Natural killer cell (primary cell): ENCODE measurements at regions not wholly inside any gene's neighbourhood (a gene's known extent, or its start where the extent isn't known, plus 50 kb on each side); places are given as distances from the start of the nearest gene placed in this dataset.

Experiments used
- ATAC-seq, 3 donors: fragments of 150-1000 bp in 2 of 3; fragments of 200-7000 bp in 1 of 3; cut with Tn5 transposase; 1 replicate in 1 of 3; 2 replicates in 2 of 3; pipeline ENCODE4 v1.10.0; 2021; ENCODE audit warnings: mild to moderate bottlenecking in 2 of 3, moderate library complexity in 2 of 3
- DNase-seq, 2 donors: peaks; one replicate each; pipeline versions ENCODE4 v3.0.0 to v3.0.0-alpha.2; 2013 to 2021; ENCODE audit warnings: mixed read lengths in 1 of 2
- H3K27ac ChIP-seq: one replicate; pipeline ENCODE4 v1.5.1; 2013; ENCODE audit warnings: mild to moderate bottlenecking, low read length
- H3K27me3 ChIP-seq: one replicate; pipeline ENCODE4 v1.6.1; 2013; ENCODE audit warnings: low read length; ENCODE audit not compliant: control insufficient read depth, insufficient read depth
- H3K36me3 ChIP-seq: one replicate; pipeline ENCODE4 v1.6.1; 2013; ENCODE audit warnings: low read length; ENCODE audit not compliant: control insufficient read depth, insufficient read depth
- H3K4me1 ChIP-seq: one replicate; pipeline ENCODE4 v1.6.1; 2013; ENCODE audit warnings: low read length; ENCODE audit not compliant: control insufficient read depth, insufficient read depth
- H3K4me3 ChIP-seq: one replicate; pipeline ENCODE4 v1.5.1; 2013; ENCODE audit warnings: low read length
- H3K9me3 ChIP-seq: one replicate; pipeline ENCODE4 v1.6.1; 2013; ENCODE audit warnings: low read length; ENCODE audit not compliant: control insufficient read depth, insufficient read depth
- H3K27ac Mint-ChIP-seq, 2 donors: one replicate each; pipeline ENCODE4 v1.8.0; 2022; ENCODE audit warnings: mild to moderate bottlenecking in 2 of 2, mixed read lengths in 2 of 2, moderate library complexity in 1 of 2
- H3K27me3 Mint-ChIP-seq, 2 donors: one replicate each; pipeline ENCODE4 v1.8.0; 2022; ENCODE audit warnings: low read depth in 2 of 2, mixed read lengths in 2 of 2
- H3K36me3 Mint-ChIP-seq: one replicate; pipeline ENCODE4 v1.8.0; 2022; ENCODE audit warnings: mixed read lengths
- H3K4me1 Mint-ChIP-seq, 2 donors: one replicate each; pipeline ENCODE4 v1.8.0; 2022; ENCODE audit warnings: mixed read lengths in 2 of 2
- H3K4me3 Mint-ChIP-seq: one replicate; pipeline ENCODE4 v1.8.0; 2022; ENCODE audit warnings: mild to moderate bottlenecking, moderate library complexity, mixed read lengths
- H3K9me3 Mint-ChIP-seq, 2 donors: one replicate each; pipeline ENCODE4 v1.8.0; 2022; ENCODE audit warnings: mixed read lengths in 2 of 2
- WGBS: methylation state at CpG from one replicate; pipeline ENCODE4 v1.1.7; 2013; ENCODE audit warnings: missing lambda C conversion rate; ENCODE audit not compliant: insufficient coverage; 5-methylcytosine and 5-hydroxymethylcytosine counted together
- intact Hi-C: fragments of 100-400 bp; cut with micrococcal nuclease; formaldehyde crosslinking; loops from one replicate; pipeline ENCODE4 v1.14.2; 2022
- TF ChIP-seq, protein P1 (sequence below): fragments of 200-600 bp; IDR thresholded peaks from one replicate; pipeline ENCODE4 v1.8.0; 2022; ENCODE audit warnings: antibody characterized with exemption

DNA sequence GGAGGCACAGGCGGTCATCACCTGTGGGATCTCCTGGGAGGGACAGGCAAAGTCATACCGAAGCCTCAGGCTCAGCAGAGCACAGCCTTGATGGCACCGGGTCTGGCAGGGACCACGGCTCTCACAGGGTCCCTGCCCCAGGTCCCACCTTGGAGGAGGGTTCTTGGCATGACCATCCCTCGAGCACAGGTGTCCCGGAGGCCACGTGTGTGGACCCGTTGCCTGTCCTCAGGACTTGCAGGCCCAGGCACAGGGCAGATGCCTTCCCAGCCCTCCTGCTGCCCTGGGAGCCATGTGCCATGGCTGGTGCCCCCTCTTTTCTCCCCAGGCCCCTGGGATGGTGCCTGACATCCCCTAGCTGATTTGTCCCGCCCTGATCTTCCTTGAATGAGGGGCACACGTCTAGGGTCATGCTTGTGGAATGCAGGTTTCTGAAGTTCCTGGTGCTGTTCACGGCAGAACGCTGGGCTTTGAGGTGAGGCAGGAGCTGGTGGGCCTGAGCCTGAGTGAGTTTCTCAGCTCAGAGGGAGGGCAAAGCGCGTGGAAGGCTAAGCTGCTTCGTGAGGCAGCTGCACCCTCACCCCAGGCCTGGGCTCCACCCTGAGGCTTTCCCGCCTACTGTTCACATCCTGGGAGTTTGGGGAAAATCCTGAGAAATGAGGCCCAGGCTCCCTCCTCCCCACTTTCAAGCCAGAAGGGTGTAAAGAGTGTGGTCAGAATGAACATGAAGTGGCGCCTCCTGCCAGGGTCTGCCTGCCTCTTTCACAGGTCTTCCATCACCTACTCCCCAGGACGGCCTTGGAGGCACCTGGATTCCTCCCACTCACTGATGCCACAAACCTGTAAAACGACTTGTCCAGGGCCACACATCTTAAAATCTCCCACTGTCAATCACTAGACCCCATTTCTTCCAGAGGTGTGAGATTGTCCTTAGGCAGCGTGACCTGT lies 325.8 kb upstream of the B3GAT1 start:
- TF ChIP-seq, protein P1, sequence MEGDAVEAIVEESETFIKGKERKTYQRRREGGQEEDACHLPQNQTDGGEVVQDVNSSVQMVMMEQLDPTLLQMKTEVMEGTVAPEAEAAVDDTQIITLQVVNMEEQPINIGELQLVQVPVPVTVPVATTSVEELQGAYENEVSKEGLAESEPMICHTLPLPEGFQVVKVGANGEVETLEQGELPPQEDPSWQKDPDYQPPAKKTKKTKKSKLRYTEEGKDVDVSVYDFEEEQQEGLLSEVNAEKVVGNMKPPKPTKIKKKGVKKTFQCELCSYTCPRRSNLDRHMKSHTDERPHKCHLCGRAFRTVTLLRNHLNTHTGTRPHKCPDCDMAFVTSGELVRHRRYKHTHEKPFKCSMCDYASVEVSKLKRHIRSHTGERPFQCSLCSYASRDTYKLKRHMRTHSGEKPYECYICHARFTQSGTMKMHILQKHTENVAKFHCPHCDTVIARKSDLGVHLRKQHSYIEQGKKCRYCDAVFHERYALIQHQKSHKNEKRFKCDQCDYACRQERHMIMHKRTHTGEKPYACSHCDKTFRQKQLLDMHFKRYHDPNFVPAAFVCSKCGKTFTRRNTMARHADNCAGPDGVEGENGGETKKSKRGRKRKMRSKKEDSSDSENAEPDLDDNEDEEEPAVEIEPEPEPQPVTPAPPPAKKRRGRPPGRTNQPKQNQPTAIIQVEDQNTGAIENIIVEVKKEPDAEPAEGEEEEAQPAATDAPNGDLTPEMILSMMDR = no peak
- H3K4me3 ChIP-seq = no peak overlapping the region
- 80% methylated on average over 20 of the region's 20 CpGs for WGBS
- H3K27me3 Mint-ChIP-seq = peaks cover 8 to 9% of the 10 kb centered on the region in 2 donors
- DNase-seq (no peak), ATAC-seq (no peak)
- no peaks in the 10 kb centered on the region for H3K36me3 ChIP-seq
- H3K27ac ChIP-seq = no peak overlapping the region
- no peaks in the 10 kb centered on the region for H3K36me3 Mint-ChIP-seq
- peaks cover 5 to 12% of the 10 kb centered on the region in 2 donors for H3K4me1 Mint-ChIP-seq
- intact Hi-C loops = no loop called here
- H3K4me1 ChIP-seq = no peaks in the 10 kb centered on the region
- H3K9me3 ChIP-seq = no peaks in the 10 kb centered on the region
- no peaks in the 10 kb centered on the region for H3K27me3 ChIP-seq
- H3K9me3 Mint-ChIP-seq = no peaks in the 10 kb centered on the region
- no peak overlapping the region for H3K4me3 Mint-ChIP-seq
- H3K27ac Mint-ChIP-seq = no peak overlapping the region

DNA sequence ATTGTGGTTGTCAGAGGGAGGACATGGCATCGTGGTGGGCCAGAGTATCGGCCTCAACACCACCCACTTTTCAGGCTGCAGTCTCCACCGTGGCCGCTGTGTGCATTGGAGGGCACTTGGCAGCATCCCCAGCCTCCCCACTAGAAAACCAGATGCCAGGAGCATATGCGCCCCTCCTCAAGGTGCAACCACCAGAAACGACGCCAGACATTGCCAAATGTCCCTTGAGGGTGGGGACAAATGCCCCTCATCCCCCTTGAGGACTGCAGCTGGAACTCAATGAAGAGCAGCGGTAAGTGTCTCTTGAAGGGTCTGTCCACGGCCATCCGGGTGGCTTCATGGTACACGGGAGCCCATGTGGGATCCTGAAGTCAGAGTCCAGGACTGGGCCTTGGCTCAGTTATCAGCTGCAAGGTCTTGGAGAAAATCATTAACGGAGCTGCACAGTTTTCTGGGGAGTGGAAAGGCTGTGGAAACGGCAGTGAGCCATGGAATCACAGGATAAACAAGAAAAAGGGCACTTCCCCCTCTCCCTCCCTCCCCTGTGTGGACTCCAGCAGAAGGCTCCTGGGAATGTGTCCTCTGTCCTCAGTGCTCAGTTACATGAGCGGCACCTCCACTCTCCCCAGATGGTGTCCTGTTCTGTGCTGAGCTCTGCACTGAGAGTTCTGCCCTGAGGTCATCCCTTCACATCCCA lies 324.4 kb upstream of the B3GAT1 start:
- ATAC-seq = no peak

DNA sequence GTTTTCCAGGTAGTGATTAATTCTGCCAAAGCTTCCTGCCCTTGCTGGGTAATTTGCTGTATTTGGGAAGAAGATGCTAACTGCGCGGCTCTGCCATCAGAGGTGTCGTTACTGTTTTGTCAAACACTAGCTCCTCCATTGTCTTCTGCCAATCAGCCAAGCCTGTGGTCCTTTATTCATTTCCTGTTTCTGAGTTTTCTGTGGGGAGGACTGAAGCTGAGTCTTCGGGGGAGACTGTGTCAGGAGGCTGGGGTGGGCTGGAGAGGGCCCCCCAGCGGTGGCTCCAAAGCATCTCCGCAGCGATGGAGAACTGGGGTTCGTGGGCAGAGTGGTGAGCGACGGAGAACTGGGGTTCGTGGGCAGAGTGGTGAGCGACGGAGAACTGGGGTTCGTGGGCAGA lies 322.9 kb upstream of the B3GAT1 start:
- Histone ChIP-seq H3K36me3 (no peaks in the 10 kb centered on the region), H3K4me1 (no peaks in the 10 kb centered on the region), H3K27ac (no peak overlapping the region), H3K27me3 (no peaks in the 10 kb centered on the region), H3K9me3 (no peaks in the 10 kb centered on the region), H3K4me3 (no peak overlapping the region)
- H3K4me3 Mint-ChIP-seq = no peak overlapping the region
- peaks cover 8 to 14% of the 10 kb centered on the region in 2 donors for H3K27me3 Mint-ChIP-seq
- no peak overlapping the region for H3K27ac Mint-ChIP-seq
- intact Hi-C loops = no loop called here
- DNase-seq (peak in 1 of 2 donors; percentile 7), ATAC-seq (no peak)
- TF ChIP-seq, protein P1 = no peak
- peaks cover 0 to 7% of the 10 kb centered on the region in 2 donors for H3K4me1 Mint-ChIP-seq
- 45% methylated on average over 8 of the region's 14 CpGs for WGBS
- no peaks in the 10 kb centered on the region for H3K9me3 Mint-ChIP-seq
- no peaks in the 10 kb centered on the region for H3K36me3 Mint-ChIP-seq

More for the DNA sequence above, 324.4 kb upstream of the B3GAT1 start:
- Mint-ChIP-seq H3K9me3 (no peaks in the 10 kb centered on the region), H3K27ac (no peak overlapping the region), H3K27me3 (peaks cover 8 to 14% of the 10 kb centered on the region in 2 donors), H3K4me1 (peaks cover 0 to 7% of the 10 kb centered on the region in 2 donors), H3K4me3 (no peak overlapping the region), H3K36me3 (no peaks in the 10 kb centered on the region)
- DNase-seq = no peak
- TF ChIP-seq, protein P1 = no peak
- intact Hi-C loops = no loop called here
- H3K36me3 ChIP-seq = no peaks in the 10 kb centered on the region
- WGBS = 68% methylated on average over 14 of the region's 14 CpGs
- no peak overlapping the region for H3K27ac ChIP-seq
- H3K27me3 ChIP-seq = no peaks in the 10 kb centered on the region
- H3K4me1 ChIP-seq = no peaks in the 10 kb centered on the region
- H3K4me3 ChIP-seq = no peak overlapping the region
- H3K9me3 ChIP-seq = no peaks in the 10 kb centered on the region
